WTC11 (cell line): ENCODE measurements at regions not wholly inside any gene's neighbourhood (a gene's known extent, or its start where the extent isn't known, plus 50 kb on each side); places are given as distances from the start of the nearest gene placed in this dataset.

Experiments
- ATAC-seq: fragments of 200-7000 bp; cut with Tn5 transposase; 2 replicates; pipeline ENCODE4 v1.10.0; 2021; ENCODE audit warnings: mild to moderate bottlenecking, moderate library complexity
- CTCF ChIA-PET: fragments of 300-600 bp; sonication (Branson Sonifier 250); formaldehyde crosslinking; loops from one replicate; lab custom pipeline; 2021; ENCODE audit warnings: antibody characterized with exemption; lab: Charles Lee
- POLR2A ChIA-PET: fragments of 350-600 bp; sonication (Branson Sonifier 250); formaldehyde crosslinking; loops from one replicate; lab custom pipeline; 2021; ENCODE audit warnings: antibody characterized with exemption; lab: Charles Lee
- DNase-seq: peaks from one replicate; pipeline ENCODE4 v3.0.0; 2021; ENCODE audit warnings: low spot score
- H3K27ac Mint-ChIP-seq: 2 replicates; pipeline ENCODE4 v1.8.0; 2021; ENCODE audit warnings: mixed read lengths
- H3K27me3 Mint-ChIP-seq: 2 replicates; pipeline ENCODE4 v1.8.0; 2021; ENCODE audit warnings: low read depth, mild to moderate bottlenecking, moderate library complexity, mixed read lengths
- H3K36me3 Mint-ChIP-seq: 2 replicates; pipeline ENCODE4 v1.8.0; 2021; ENCODE audit warnings: mixed read lengths
- H3K4me1 Mint-ChIP-seq: 2 replicates; pipeline ENCODE4 v1.8.0; 2022; ENCODE audit warnings: mixed read lengths
- H3K4me3 Mint-ChIP-seq: 2 replicates; pipeline ENCODE4 v1.8.0; 2021; ENCODE audit warnings: mild to moderate bottlenecking, moderate library complexity, mixed read lengths
- H3K9me3 Mint-ChIP-seq: 2 replicates; pipeline ENCODE4 v1.8.0; 2021; ENCODE audit warnings: mixed read lengths
- CBFB ChIP-seq: sonication (generic); formaldehyde crosslinking; IDR thresholded peaks from 2 replicates; pipeline ENCODE4 v1.8.1; 2022; ENCODE audit warnings: mild to moderate bottlenecking, low read depth, missing genetic modification reagents
- CREB1 ChIP-seq: sonication (generic); formaldehyde crosslinking; IDR thresholded peaks from 2 replicates; pipeline ENCODE4 v1.8.0; 2023; ENCODE audit warnings: mild to moderate bottlenecking, missing genetic modification reagents
- CREM ChIP-seq: sonication (generic); formaldehyde crosslinking; IDR thresholded peaks from 2 replicates; pipeline ENCODE4 v1.8.1; 2022; ENCODE audit warnings: mild to moderate bottlenecking, missing genetic modification reagents, moderate library complexity
- EMX1 ChIP-seq: fragments of 250-450 bp; sonication (Bioruptor Pico); IDR thresholded peaks from 2 replicates; pipeline ENCODE4 v1.8.0; 2021; ENCODE audit warnings: mild to moderate bottlenecking
- FOXJ3 ChIP-seq: sonication (generic); formaldehyde crosslinking; IDR thresholded peaks from 2 replicates; pipeline ENCODE4 v1.9.0; 2021; ENCODE audit warnings: missing genetic modification reagents, mild to moderate bottlenecking, borderline replicate concordance
- NR2C2 ChIP-seq: sonication (generic); formaldehyde crosslinking; IDR thresholded peaks from 2 replicates; pipeline ENCODE4 v1.8.0; 2022; ENCODE audit warnings: mild to moderate bottlenecking, missing genetic modification reagents
- OVOL2 ChIP-seq: fragments of 250-450 bp; sonication (Bioruptor Pico); IDR thresholded peaks from 2 replicates; pipeline ENCODE4 v1.9.0; 2021; ENCODE audit warnings: mild to moderate bottlenecking, borderline replicate concordance
- SMAD3 ChIP-seq: sonication (generic); formaldehyde crosslinking; IDR thresholded peaks from 2 replicates; pipeline ENCODE4 v1.8.0; 2022; ENCODE audit warnings: missing genetic modification reagents, mild to moderate bottlenecking, borderline replicate concordance
- TEAD4 ChIP-seq: sonication (generic); formaldehyde crosslinking; IDR thresholded peaks from 2 replicates; pipeline ENCODE4 v1.8.0; 2022; ENCODE audit warnings: mild to moderate bottlenecking, missing genetic modification reagents
- ZNF121 ChIP-seq: sonication (generic); formaldehyde crosslinking; IDR thresholded peaks from 2 replicates; pipeline ENCODE4 v1.8.0; 2023; ENCODE audit warnings: missing genetic modification reagents
- ZNF219 ChIP-seq: sonication (generic); formaldehyde crosslinking; IDR thresholded peaks from 2 replicates; pipeline ENCODE4 v1.8.0; 2023; ENCODE audit warnings: missing genetic modification reagents, mild to moderate bottlenecking, borderline replicate concordance
- ZNF263 ChIP-seq: sonication (generic); formaldehyde crosslinking; IDR thresholded peaks from 2 replicates; pipeline ENCODE4 v1.8.1; 2022; ENCODE audit warnings: low read depth, mild to moderate bottlenecking, moderate library complexity, missing genetic modification reagents
- ZNF396 ChIP-seq: fragments of 250-450 bp; sonication (Bioruptor Pico); IDR thresholded peaks from 2 replicates; pipeline ENCODE4 v1.8.0; 2021; ENCODE audit warnings: mild to moderate bottlenecking, moderate library complexity, borderline replicate concordance
- ZNF416 ChIP-seq: fragments of 250-450 bp; sonication (Bioruptor Pico); IDR thresholded peaks from 2 replicates; pipeline ENCODE4 v1.9.0; 2021; ENCODE audit warnings: mild to moderate bottlenecking, inconsistent platforms
- TF ChIP-seq, protein P1 (sequence below): sonication (generic); formaldehyde crosslinking; IDR thresholded peaks from 2 replicates; pipeline ENCODE4 v1.8.0; 2022; ENCODE audit warnings: missing genetic modification reagents
- TF ChIP-seq, protein P2 (sequence below): sonication (generic); formaldehyde crosslinking; IDR thresholded peaks from 2 replicates; pipeline ENCODE4 v1.8.0; 2022; ENCODE audit warnings: mild to moderate bottlenecking, missing genetic modification reagents
- TF ChIP-seq, protein P3 (sequence below): fragments of 200-600 bp; IDR thresholded peaks from 2 replicates; pipeline ENCODE4 v1.8.0; 2022; ENCODE audit warnings: antibody characterized with exemption
- TF ChIP-seq, protein P4 (sequence below): sonication (generic); formaldehyde crosslinking; IDR thresholded peaks from 2 replicates; pipeline ENCODE4 v1.8.1; 2022; ENCODE audit warnings: mild to moderate bottlenecking, moderate library complexity, missing genetic modification reagents
- TF ChIP-seq, protein P5 (sequence below): sonication (generic); formaldehyde crosslinking; IDR thresholded peaks from 2 replicates; pipeline ENCODE4 v1.8.1; 2023; ENCODE audit warnings: mild to moderate bottlenecking, moderate library complexity, missing genetic modification reagents
- TF ChIP-seq, protein P6 (sequence below): sonication (generic); formaldehyde crosslinking; IDR thresholded peaks from 2 replicates; pipeline ENCODE4 v1.8.0; 2022; ENCODE audit warnings: mild to moderate bottlenecking, missing genetic modification reagents
- TF ChIP-seq, protein P7 (sequence below): sonication (generic); formaldehyde crosslinking; IDR thresholded peaks from 2 replicates; pipeline ENCODE4 v1.8.0; 2023; ENCODE audit warnings: missing genetic modification reagents, mild to moderate bottlenecking, borderline replicate concordance

DNA sequence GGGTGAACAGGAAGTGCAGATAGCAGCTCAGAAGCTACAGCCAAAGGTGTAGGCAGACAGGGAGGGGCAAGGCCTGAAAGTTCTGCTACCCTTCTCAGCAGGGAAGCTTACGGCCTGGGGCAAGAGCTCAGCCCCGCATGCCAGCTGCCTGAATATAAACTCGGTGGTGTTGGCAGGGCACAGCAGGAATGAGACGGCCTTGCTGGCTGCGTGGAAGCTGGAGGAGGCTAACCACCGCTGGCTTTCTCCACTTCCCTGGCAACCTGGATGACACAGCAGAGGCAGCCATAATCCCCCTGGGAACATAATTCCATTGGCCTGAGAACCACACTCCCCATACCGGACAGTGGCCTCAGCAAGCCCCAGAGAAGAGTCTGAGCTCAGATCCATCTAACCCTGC lies 81.9 kb upstream of the PRRC2C start (continued):
- TF ChIP-seq, protein P1, sequence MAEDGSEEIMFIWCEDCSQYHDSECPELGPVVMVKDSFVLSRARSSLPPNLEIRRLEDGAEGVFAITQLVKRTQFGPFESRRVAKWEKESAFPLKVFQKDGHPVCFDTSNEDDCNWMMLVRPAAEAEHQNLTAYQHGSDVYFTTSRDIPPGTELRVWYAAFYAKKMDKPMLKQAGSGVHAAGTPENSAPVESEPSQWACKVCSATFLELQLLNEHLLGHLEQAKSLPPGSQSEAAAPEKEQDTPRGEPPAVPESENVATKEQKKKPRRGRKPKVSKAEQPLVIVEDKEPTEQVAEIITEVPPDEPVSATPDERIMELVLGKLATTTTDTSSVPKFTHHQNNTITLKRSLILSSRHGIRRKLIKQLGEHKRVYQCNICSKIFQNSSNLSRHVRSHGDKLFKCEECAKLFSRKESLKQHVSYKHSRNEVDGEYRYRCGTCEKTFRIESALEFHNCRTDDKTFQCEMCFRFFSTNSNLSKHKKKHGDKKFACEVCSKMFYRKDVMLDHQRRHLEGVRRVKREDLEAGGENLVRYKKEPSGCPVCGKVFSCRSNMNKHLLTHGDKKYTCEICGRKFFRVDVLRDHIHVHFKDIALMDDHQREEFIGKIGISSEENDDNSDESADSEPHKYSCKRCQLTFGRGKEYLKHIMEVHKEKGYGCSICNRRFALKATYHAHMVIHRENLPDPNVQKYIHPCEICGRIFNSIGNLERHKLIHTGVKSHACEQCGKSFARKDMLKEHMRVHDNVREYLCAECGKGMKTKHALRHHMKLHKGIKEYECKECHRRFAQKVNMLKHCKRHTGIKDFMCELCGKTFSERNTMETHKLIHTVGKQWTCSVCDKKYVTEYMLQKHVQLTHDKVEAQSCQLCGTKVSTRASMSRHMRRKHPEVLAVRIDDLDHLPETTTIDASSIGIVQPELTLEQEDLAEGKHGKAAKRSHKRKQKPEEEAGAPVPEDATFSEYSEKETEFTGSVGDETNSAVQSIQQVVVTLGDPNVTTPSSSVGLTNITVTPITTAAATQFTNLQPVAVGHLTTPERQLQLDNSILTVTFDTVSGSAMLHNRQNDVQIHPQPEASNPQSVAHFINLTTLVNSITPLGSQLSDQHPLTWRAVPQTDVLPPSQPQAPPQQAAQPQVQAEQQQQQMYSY (CRISPR knock-in tag), result no peak
- TF ChIP-seq SMAD3 (CRISPR knock-in tag) (no peak), CBFB (no peak), TEAD4 (CRISPR knock-in tag) (no peak), FOXJ3 (CRISPR knock-in tag) (no peak), OVOL2 (CRISPR knock-in tag) (no peak), NR2C2 (CRISPR knock-in tag) (no peak), ZNF121 (CRISPR knock-in tag) (no peak), ZNF219 (CRISPR knock-in tag) (no peak), CREB1 (CRISPR knock-in tag) (no peak)
- TF ChIP-seq, protein P2, sequence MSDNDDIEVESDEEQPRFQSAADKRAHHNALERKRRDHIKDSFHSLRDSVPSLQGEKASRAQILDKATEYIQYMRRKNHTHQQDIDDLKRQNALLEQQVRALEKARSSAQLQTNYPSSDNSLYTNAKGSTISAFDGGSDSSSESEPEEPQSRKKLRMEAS (CRISPR knock-in tag), result no peak
- TF ChIP-seq, protein P3, sequence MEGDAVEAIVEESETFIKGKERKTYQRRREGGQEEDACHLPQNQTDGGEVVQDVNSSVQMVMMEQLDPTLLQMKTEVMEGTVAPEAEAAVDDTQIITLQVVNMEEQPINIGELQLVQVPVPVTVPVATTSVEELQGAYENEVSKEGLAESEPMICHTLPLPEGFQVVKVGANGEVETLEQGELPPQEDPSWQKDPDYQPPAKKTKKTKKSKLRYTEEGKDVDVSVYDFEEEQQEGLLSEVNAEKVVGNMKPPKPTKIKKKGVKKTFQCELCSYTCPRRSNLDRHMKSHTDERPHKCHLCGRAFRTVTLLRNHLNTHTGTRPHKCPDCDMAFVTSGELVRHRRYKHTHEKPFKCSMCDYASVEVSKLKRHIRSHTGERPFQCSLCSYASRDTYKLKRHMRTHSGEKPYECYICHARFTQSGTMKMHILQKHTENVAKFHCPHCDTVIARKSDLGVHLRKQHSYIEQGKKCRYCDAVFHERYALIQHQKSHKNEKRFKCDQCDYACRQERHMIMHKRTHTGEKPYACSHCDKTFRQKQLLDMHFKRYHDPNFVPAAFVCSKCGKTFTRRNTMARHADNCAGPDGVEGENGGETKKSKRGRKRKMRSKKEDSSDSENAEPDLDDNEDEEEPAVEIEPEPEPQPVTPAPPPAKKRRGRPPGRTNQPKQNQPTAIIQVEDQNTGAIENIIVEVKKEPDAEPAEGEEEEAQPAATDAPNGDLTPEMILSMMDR, result no peak
- TF ChIP-seq, protein P4, sequence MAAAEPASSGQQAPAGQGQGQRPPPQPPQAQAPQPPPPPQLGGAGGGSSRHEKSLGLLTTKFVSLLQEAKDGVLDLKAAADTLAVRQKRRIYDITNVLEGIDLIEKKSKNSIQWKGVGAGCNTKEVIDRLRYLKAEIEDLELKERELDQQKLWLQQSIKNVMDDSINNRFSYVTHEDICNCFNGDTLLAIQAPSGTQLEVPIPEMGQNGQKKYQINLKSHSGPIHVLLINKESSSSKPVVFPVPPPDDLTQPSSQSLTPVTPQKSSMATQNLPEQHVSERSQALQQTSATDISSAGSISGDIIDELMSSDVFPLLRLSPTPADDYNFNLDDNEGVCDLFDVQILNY, result no peak
- TF ChIP-seq, protein P5, sequence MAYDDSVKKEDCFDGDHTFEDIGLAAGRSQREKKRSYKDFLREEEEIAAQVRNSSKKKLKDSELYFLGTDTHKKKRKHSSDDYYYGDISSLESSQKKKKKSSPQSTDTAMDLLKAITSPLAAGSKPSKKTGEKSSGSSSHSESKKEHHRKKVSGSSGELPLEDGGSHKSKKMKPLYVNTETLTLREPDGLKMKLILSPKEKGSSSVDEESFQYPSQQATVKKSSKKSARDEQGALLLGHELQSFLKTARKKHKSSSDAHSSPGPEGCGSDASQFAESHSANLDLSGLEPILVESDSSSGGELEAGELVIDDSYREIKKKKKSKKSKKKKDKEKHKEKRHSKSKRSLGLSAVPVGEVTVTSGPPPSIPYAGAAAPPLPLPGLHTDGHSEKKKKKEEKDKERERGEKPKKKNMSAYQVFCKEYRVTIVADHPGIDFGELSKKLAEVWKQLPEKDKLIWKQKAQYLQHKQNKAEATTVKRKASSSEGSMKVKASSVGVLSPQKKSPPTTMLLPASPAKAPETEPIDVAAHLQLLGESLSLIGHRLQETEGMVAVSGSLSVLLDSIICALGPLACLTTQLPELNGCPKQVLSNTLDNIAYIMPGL, result no peak

DNA sequence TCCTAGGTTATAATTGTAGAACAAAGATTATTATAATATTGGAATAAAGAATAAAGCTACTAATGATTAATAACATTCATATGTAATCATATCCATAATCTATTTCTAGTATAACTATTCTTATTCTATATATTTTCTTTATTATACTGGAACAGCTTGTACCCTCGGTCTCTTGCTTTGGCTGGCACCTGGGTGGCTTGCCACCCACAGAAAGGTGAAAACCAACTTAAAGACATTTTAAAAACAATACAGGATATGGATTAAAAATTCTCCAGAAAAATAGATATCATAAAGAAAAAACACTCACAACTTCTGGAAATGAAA lies 80.0 kb upstream of the PRRC2C start:
- no peaks in the 10 kb centered on the region for H3K9me3 Mint-ChIP-seq
- H3K4me3 Mint-ChIP-seq, result no peak overlapping the region
- H3K36me3 Mint-ChIP-seq, result no peaks in the 10 kb centered on the region
- H3K4me1 Mint-ChIP-seq, result peaks cover 27% of the 10 kb centered on the region
- peaks cover 4% of the 10 kb centered on the region; the same call in 1 of the 2 replicates for H3K27me3 Mint-ChIP-seq
- no peak for TF ChIP-seq ZNF121 (CRISPR knock-in tag)
- no peak for TF ChIP-seq ZNF263 (CRISPR knock-in tag)
- TF ChIP-seq, protein P6, sequence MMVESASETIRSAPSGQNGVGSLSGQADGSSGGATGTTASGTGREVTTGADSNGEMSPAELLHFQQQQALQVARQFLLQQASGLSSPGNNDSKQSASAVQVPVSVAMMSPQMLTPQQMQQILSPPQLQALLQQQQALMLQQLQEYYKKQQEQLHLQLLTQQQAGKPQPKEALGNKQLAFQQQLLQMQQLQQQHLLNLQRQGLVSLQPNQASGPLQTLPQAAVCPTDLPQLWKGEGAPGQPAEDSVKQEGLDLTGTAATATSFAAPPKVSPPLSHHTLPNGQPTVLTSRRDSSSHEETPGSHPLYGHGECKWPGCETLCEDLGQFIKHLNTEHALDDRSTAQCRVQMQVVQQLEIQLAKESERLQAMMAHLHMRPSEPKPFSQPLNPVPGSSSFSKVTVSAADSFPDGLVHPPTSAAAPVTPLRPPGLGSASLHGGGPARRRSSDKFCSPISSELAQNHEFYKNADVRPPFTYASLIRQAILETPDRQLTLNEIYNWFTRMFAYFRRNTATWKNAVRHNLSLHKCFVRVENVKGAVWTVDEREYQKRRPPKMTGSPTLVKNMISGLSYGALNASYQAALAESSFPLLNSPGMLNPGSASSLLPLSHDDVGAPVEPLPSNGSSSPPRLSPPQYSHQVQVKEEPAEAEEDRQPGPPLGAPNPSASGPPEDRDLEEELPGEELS, result no peak
- no peak for TF ChIP-seq EMX1 (CRISPR knock-in tag)
- no peak for TF ChIP-seq ZNF396
- no peak for TF ChIP-seq CREM (CRISPR knock-in tag)
- TF ChIP-seq, protein P7, sequence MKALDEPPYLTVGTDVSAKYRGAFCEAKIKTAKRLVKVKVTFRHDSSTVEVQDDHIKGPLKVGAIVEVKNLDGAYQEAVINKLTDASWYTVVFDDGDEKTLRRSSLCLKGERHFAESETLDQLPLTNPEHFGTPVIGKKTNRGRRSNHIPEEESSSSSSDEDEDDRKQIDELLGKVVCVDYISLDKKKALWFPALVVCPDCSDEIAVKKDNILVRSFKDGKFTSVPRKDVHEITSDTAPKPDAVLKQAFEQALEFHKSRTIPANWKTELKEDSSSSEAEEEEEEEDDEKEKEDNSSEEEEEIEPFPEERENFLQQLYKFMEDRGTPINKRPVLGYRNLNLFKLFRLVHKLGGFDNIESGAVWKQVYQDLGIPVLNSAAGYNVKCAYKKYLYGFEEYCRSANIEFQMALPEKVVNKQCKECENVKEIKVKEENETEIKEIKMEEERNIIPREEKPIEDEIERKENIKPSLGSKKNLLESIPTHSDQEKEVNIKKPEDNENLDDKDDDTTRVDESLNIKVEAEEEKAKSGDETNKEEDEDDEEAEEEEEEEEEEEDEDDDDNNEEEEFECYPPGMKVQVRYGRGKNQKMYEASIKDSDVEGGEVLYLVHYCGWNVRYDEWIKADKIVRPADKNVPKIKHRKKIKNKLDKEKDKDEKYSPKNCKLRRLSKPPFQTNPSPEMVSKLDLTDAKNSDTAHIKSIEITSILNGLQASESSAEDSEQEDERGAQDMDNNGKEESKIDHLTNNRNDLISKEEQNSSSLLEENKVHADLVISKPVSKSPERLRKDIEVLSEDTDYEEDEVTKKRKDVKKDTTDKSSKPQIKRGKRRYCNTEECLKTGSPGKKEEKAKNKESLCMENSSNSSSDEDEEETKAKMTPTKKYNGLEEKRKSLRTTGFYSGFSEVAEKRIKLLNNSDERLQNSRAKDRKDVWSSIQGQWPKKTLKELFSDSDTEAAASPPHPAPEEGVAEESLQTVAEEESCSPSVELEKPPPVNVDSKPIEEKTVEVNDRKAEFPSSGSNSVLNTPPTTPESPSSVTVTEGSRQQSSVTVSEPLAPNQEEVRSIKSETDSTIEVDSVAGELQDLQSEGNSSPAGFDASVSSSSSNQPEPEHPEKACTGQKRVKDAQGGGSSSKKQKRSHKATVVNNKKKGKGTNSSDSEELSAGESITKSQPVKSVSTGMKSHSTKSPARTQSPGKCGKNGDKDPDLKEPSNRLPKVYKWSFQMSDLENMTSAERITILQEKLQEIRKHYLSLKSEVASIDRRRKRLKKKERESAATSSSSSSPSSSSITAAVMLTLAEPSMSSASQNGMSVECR (CRISPR knock-in tag), result no peak
- TF ChIP-seq, protein P3, result no peak
- no peak for TF ChIP-seq NR2C2 (CRISPR knock-in tag)
- no peak for TF ChIP-seq ZNF416 (CRISPR knock-in tag)
- ATAC-seq (no peak), DNase-seq (no peak)
- ChIA-PET POLR2A (no interaction called here), CTCF (no interaction called here)
- no peak overlapping the region for H3K27ac Mint-ChIP-seq
